DND-41 (cell line): ENCODE measurements at regions not wholly inside any gene's neighbourhood (a gene's known extent, or its start where the extent isn't known, plus 50 kb on each side); places are given as distances from the start of the nearest gene placed in this dataset.

Experiments used
- EZH2 ChIP-seq: IDR thresholded peaks from 3 replicates; pipeline ENCODE4 v1.6.1; 2012; ENCODE audit warnings: borderline replicate concordance, low read depth, mild to moderate bottlenecking, moderate library complexity, low read length, inconsistent platforms; ENCODE audit not compliant: severe bottlenecking
- TF ChIP-seq, protein P1 (sequence below): IDR thresholded peaks from 2 replicates; pipeline ENCODE4 v1.5.1; 2012; ENCODE audit warnings: borderline replicate concordance, low read length, moderate library complexity, mild to moderate bottlenecking; ENCODE audit not compliant: poor library complexity, severe bottlenecking; ENCODE audit errors: extremely low read depth

DNA sequence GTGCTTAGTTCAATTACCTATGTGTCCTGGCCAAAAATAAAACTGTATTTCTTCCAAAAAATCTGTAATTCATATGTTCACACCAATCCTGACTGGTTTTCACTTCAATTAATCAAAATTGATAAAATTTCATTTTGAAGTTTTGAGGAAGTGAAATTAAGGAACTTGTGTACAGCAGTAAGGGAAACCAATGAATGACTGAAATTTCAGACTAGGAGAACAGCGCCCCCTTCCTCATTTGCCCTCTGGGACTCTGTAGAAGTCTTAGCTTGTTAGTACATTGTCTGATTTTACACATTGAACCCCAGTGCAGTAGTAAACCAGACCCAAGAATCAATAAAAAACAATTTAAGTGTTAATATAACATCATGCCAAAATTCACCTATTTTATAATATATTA is 495.3 kb upstream of the AGTR1 start:
- TF ChIP-seq, protein P1, sequence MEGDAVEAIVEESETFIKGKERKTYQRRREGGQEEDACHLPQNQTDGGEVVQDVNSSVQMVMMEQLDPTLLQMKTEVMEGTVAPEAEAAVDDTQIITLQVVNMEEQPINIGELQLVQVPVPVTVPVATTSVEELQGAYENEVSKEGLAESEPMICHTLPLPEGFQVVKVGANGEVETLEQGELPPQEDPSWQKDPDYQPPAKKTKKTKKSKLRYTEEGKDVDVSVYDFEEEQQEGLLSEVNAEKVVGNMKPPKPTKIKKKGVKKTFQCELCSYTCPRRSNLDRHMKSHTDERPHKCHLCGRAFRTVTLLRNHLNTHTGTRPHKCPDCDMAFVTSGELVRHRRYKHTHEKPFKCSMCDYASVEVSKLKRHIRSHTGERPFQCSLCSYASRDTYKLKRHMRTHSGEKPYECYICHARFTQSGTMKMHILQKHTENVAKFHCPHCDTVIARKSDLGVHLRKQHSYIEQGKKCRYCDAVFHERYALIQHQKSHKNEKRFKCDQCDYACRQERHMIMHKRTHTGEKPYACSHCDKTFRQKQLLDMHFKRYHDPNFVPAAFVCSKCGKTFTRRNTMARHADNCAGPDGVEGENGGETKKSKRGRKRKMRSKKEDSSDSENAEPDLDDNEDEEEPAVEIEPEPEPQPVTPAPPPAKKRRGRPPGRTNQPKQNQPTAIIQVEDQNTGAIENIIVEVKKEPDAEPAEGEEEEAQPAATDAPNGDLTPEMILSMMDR = no peak
- no peak for TF ChIP-seq EZH2
